ENCODE measurements at regions not wholly inside any gene's neighbourhood (a gene's known extent, or its start where the extent isn't known, plus 50 kb on each side); places are given as distances from the start of the nearest gene placed in this dataset.

DNA sequence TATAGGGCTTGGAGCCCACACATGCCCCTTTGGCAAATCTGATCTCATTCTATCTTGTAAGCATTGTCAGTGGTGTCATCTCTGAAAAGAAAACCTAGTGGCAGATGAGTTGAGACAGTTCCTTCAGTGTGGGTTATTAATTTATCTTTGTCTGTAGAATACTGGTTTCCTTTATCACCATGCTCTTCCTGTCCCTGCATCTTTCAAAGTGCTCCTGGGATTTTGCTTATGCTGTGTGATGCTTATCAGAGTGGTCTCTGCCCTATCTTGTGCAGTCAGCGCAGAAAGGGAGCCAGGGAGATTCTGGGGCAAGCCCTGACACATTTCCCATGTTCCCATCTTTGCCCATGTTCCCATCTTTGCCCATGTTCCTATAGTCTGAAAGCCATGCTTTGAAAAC, 402.9 kb downstream of the RWDD3 start:
- no peak overlapping the region for H3K4me2 ChIP-seq (ENCODE audit: insufficient read depth, low read length)
- FAIRE-seq (no peak), ATAC-seq (no peak), DNase-seq (ENCODE audit: extremely low read depth in 1 of 4, low spot score in 3 of 4) (no peak)
- H3K27ac ChIP-seq (ENCODE audit: extremely low read depth, low read depth, low read length) = no peak overlapping the region
- H3K9me3 ChIP-seq (replicated peaks; ENCODE audit: control insufficient read depth, insufficient read depth, low read depth, low read length) = no peaks in the 10 kb centered on the region
- no peaks in the 10 kb centered on the region for H3K36me3 ChIP-seq (ENCODE audit: control insufficient read depth, insufficient read depth, low read length)
- ChIA-PET CTCF (ENCODE audit: low intra/inter-chr PET ratio) (no interaction called here), POLR2A (no interaction called here)
- in situ Hi-C loops (cut with MboI) (no loop called here), intact Hi-C loops (cut with micrococcal nuclease) (no loop called here)
- H2AFZ ChIP-seq (ENCODE audit: low read depth, low read length) = no peak overlapping the region
- no peaks in the 10 kb centered on the region for H3K79me2 ChIP-seq (ENCODE audit: control insufficient read depth, insufficient read depth, low read length)
- H3K9me1 ChIP-seq (ENCODE audit: control insufficient read depth, insufficient read depth, low read length) = no peaks in the 10 kb centered on the region
- no peak for TF ChIP-seq FOS (IDR thresholded peaks at IDR 0.05; ENCODE audit: extremely low read depth, insufficient read length)
- TF ChIP-seq EZH2 (IDR thresholded peaks at IDR 0.05; ENCODE audit: borderline replicate concordance, low read depth, low read length) = no peak
- no peak for TF ChIP-seq ZNF699 (CRISPR knock-in tag; IDR thresholded peaks at IDR 0.05; ENCODE audit: insufficient replicate concordance)
- TF ChIP-seq SMARCA4 (IDR thresholded peaks at IDR 0.05) = no peak
- TF ChIP-seq ZNF124 (CRISPR knock-in tag; IDR thresholded peaks at IDR 0.05) = no peak
- TF ChIP-seq ARID1B (IDR thresholded peaks at IDR 0.05) = no peak
- no peak for TF ChIP-seq TCF3 (CRISPR knock-in tag; IDR thresholded peaks at IDR 0.05)
- no peak for TF ChIP-seq TFAP4 (CRISPR knock-in tag; IDR thresholded peaks at IDR 0.05; ENCODE audit: borderline replicate concordance)
- TF ChIP-seq THAP7 (CRISPR knock-in tag; IDR thresholded peaks at IDR 0.05) = no peak
- TF ChIP-seq FOXA3 (CRISPR knock-in tag; conservative IDR thresholded peaks at IDR 0.05 in 1 of 2, IDR thresholded peaks at IDR 0.05 in 1 of 2) = no peak
- no peak for TF ChIP-seq NFIC (IDR thresholded peaks at IDR 0.05)
- TF ChIP-seq PML (IDR thresholded peaks at IDR 0.05; ENCODE audit: low read length) = no peak
- no peak for TF ChIP-seq FOXM1 (IDR thresholded peaks at IDR 0.05; ENCODE audit: low read depth)
- no peak for TF ChIP-seq FOXM1 (CRISPR knock-in tag; IDR thresholded peaks at IDR 0.05; ENCODE audit: low read depth)
- TF ChIP-seq HNRNPUL1 (IDR thresholded peaks at IDR 0.05; ENCODE audit: low read length) = no peak
- TF ChIP-seq, protein P1, sequence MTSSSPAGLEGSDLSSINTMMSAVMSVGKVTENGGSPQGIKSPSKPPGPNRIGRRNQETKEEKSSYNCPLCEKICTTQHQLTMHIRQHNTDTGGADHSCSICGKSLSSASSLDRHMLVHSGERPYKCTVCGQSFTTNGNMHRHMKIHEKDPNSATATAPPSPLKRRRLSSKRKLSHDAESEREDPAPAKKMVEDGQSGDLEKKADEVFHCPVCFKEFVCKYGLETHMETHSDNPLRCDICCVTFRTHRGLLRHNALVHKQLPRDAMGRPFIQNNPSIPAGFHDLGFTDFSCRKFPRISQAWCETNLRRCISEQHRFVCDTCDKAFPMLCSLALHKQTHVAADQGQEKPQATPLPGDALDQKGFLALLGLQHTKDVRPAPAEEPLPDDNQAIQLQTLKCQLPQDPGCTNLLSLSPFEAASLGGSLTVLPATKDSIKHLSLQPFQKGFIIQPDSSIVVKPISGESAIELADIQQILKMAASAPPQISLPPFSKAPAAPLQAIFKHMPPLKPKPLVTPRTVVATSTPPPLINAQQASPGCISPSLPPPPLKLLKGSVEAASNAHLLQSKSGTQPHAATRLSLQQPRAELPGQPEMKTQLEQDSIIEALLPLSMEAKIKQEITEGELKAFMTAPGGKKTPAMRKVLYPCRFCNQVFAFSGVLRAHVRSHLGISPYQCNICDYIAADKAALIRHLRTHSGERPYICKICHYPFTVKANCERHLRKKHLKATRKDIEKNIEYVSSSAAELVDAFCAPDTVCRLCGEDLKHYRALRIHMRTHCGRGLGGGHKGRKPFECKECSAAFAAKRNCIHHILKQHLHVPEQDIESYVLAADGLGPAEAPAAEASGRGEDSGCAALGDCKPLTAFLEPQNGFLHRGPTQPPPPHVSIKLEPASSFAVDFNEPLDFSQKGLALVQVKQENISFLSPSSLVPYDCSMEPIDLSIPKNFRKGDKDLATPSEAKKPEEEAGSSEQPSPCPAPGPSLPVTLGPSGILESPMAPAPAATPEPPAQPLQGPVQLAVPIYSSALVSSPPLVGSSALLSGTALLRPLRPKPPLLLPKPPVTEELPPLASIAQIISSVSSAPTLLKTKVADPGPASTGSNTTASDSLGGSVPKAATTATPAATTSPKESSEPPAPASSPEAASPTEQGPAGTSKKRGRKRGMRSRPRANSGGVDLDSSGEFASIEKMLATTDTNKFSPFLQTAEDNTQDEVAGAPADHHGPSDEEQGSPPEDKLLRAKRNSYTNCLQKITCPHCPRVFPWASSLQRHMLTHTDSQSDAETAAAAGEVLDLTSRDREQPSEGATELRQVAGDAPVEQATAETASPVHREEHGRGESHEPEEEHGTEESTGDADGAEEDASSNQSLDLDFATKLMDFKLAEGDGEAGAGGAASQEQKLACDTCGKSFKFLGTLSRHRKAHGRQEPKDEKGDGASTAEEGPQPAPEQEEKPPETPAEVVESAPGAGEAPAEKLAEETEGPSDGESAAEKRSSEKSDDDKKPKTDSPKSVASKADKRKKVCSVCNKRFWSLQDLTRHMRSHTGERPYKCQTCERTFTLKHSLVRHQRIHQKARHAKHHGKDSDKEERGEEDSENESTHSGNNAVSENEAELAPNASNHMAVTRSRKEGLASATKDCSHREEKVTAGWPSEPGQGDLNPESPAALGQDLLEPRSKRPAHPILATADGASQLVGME (CRISPR knock-in tag; IDR thresholded peaks at IDR 0.05) = no peak
- no peak for TF ChIP-seq MEF2A (IDR thresholded peaks at IDR 0.05; ENCODE audit: control insufficient read depth, low read depth, low read length)
- no peak for TF ChIP-seq SMAD2 (IDR thresholded peaks at IDR 0.05; ENCODE audit: low read depth, low read length)
- no peak for TF ChIP-seq CHCHD3 (CRISPR knock-in tag; IDR thresholded peaks at IDR 0.05)
- H3K4me1 ChIP-seq (replicated peaks in 1 of 2; ENCODE audit: control insufficient read depth in 2 of 2, insufficient read depth in 2 of 2, low read length in 2 of 2) = no peaks in the 10 kb centered on the region
- no peak overlapping the region for H3K9ac ChIP-seq (ENCODE audit: insufficient read depth in 1 of 2, low read depth in 2 of 2, low read length in 2 of 2)
- no peaks in the 10 kb centered on the region for H4K20me1 ChIP-seq (replicated peaks; ENCODE audit: control insufficient read depth, insufficient read depth, low read length)
- WGBS (ENCODE audit: insufficient coverage, low coverage, missing lambda C conversion rate) = 0% methylated on average over 1 of the region's 1 CpG
- BruUV-seq (replicated peaks) = no TSS peak
- H3K4me3 ChIP-seq = no peak overlapping the region
- H3K27me3 ChIP-seq (ENCODE audit: control insufficient read depth in 2 of 2, insufficient read depth in 2 of 2, low read length in 2 of 2) = no peaks in the 10 kb centered on the region
